Choroid plexus epithelial cell (primary cell): ENCODE measurements at regions not wholly inside any gene's neighbourhood (a gene's known extent, or its start where the extent isn't known, plus 50 kb on each side); places are given as distances from the start of the nearest gene placed in this dataset.

Experiments used
- DNase-seq: peaks from one replicate; pipeline ENCODE4 v3.0.0-alpha.2; 2010; ENCODE audit warnings: low read depth
- H3K4me3 ChIP-seq: 2 replicates; pipeline ENCODE4 v1.5.1; 2011; ENCODE audit warnings: low read depth, mild to moderate bottlenecking, control low read depth, low read length, moderate library complexity
- TF ChIP-seq, protein P1 (sequence below): conservative IDR thresholded peaks from 2 replicates; pipeline ENCODE4 v1.5.1; 2011; ENCODE audit warnings: low read depth, mild to moderate bottlenecking, control low read depth, inconsistent platforms, low read length, moderate library complexity

DNA sequence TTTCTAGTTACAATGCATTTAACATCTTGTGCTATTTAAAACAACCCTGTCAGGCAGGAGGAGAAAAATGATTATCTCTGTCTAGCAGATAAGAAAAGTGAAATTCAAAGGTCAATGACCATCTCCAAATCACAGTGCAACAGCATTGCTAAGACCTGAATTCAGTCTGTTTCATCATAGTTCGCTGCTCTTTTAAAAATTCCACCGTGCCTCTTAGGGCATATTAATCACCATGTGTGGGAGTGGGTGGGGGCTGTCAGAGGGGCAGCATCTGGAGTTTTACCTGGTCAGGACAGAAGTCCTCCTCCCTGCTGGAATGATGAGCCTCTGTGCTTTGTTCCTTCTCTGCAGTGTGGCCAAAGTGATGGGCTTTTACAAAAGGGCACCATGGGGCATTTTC lies 418.7 kb upstream of the RGPD4 start:
- DNase-seq = no peak
- H3K4me3 ChIP-seq = no peak overlapping the region
- TF ChIP-seq, protein P1, sequence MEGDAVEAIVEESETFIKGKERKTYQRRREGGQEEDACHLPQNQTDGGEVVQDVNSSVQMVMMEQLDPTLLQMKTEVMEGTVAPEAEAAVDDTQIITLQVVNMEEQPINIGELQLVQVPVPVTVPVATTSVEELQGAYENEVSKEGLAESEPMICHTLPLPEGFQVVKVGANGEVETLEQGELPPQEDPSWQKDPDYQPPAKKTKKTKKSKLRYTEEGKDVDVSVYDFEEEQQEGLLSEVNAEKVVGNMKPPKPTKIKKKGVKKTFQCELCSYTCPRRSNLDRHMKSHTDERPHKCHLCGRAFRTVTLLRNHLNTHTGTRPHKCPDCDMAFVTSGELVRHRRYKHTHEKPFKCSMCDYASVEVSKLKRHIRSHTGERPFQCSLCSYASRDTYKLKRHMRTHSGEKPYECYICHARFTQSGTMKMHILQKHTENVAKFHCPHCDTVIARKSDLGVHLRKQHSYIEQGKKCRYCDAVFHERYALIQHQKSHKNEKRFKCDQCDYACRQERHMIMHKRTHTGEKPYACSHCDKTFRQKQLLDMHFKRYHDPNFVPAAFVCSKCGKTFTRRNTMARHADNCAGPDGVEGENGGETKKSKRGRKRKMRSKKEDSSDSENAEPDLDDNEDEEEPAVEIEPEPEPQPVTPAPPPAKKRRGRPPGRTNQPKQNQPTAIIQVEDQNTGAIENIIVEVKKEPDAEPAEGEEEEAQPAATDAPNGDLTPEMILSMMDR = no peak

DNA sequence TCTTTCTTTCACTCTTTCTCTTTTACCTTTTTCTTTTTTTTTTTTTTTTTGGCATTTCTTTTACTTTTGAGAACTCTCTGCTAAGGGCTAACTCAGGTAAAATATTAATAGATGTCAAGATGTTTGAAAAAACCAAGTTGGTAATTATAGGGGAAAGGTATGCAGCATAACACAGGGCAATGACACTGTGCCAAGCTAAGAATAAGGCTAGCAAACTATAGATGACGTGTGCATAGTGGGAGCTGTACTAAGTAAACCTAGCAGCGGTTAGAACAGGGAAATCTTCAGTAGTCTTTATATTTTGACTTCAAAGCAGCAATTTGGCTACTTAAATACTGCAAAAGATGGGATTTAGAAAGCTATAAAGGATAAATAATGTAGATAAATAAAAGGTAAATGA lies 415.4 kb upstream of the RGPD4 start:
- no peak for DNase-seq
- TF ChIP-seq, protein P1 = no peak
- no peak overlapping the region for H3K4me3 ChIP-seq

DNA sequence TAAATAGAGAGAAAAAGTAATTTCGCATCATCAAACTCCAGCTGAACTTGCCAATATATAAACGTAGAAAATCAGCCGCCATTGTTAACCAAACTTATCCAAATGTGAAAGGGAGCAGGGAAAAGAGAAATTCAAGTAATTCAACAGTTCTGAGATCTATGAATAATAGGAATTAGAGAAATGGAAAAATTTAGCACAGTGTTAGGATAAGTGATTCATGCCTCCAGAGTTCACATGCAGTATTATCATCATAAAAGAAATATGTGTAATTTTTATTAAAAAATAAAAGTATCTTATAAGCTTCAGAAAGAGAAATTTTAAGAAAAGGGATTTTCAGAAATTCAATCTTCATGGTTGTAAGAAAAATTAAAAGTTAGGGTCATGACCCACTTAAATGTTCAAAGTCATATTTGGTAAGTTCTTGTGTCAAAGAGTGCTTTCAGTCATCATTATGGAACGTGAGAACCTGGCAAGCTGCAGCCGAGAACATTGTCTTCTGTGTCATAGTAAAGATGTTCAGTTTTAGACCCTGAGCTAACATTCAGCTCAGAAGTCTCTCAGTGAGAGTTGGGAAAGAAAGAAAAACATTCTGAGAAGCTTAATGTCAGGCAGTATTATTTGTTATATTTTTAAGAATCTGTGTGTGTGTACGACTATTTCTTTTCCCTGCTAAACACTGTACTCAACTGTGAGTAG lies 414.3 kb upstream of the RGPD4 start:
- TF ChIP-seq, protein P1 = no peak
- peak; percentile 70 for DNase-seq
- no peak overlapping the region for H3K4me3 ChIP-seq

DNA sequence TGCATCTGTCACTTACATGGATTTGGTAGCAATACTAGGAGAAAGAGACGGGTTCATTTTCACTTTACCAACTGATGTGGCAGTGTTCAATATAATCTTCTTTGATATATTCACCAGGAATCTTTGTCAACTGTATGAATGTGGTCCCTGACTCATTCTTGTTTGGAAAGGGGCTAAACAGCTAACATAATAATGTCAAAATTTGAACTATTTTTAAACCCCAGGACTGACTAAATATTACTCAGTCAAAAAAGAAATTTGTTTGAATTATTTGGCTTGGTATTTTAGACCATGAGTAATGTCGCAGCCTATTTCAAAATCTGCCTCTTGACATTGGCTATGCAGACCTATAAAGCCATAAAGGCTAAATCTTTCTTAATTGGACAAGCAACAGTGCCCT lies 413.7 kb upstream of the RGPD4 start:
- H3K4me3 ChIP-seq = no peak overlapping the region
- TF ChIP-seq, protein P1 = no peak
- peak; percentile 26 for DNase-seq

DNA sequence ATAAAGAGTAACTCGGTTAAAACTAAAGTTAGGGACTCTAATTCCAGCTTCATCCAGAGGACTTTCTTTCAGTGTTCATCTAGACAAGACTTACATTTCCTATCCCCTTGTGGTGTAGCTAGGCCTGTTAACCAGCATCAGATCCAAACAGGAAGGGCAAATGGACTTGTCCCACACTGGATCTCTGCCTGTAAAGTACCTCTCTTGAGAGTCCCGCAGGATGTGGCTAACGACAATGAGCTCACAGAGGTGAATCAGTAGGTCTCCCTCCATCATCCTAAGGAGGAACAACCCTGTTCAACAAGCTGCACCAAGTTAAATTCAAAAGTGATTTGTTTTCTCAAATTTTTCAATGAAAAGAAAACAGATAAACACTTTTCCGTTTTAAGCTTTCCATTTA lies 412.3 kb upstream of the RGPD4 start:
- TF ChIP-seq, protein P1 = no peak
- no peak for DNase-seq
- H3K4me3 ChIP-seq = no peak overlapping the region

DNA sequence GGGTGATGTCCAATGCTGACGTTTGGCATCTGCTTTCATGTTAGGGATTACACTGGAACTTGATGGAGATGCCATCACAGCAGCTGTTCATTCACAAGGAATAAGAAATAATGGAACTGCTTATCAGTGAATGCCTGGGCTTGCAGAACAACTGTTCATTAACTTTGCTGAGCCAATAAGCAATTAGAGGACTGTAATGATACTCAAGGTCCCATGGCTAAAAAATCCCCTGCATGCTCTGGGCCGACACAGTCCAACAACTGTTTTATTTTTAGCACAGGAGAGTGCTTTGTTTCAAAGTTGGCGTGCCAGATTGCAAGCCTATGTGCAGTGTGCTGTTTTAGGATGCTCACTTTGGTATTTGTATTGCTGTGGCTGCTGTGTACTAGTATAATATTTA lies 408.0 kb upstream of the RGPD4 start:
- DNase-seq = no peak
- TF ChIP-seq, protein P1 = no peak

DNA sequence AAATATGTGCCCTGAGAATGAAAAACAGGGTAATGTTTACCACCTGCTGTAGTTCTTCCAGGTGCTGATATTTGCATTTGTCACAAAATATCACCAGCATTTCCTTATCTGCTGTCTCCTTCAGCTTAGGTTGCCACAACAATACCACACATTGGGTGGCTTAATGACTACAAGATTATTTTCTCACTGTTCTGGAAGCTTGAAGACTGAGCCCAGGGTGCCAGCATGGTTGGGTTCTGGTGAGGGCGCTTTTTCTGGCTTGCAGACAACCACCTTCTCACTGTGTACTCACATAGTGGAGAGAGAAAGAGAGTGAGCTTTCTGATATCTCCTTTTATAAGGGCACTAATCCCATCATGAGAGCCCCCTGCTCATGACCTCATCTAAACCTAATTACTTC lies 407.5 kb upstream of the RGPD4 start:
- DNase-seq = no peak
- TF ChIP-seq, protein P1 = no peak
- H3K4me3 ChIP-seq = no peak overlapping the region

More for the DNA sequence above, 408.0 kb upstream of the RGPD4 start:
- no peak overlapping the region for H3K4me3 ChIP-seq
